HEK293 (cell line): ENCODE measurements at regions not wholly inside any gene's neighbourhood (a gene's known extent, or its start where the extent isn't known, plus 50 kb on each side); places are given as distances from the start of the nearest gene placed in this dataset.

Source experiments
- CTCF ChIA-PET: fragments of 350-600 bp; formaldehyde crosslinking; extraction: SDS; loops from one replicate; lab custom pipeline; 2021; ENCODE audit warnings: antibody characterized with exemption; lab: Yijun Ruan, JAX
- POLR2A ChIA-PET: fragments of 300-600 bp; formaldehyde crosslinking; extraction: SDS; loops from one replicate; lab custom pipeline; 2020; ENCODE audit warnings: antibody characterized with exemption, inconsistent platforms; lab: Yijun Ruan, JAX
- H3K27ac ChIP-seq: fragments of 200-500 bp; sonication (Bioruptor generic); 2 replicates; pipeline ENCODE4 v1.5.1; 2014; ENCODE audit warnings: low read depth, low read length, control low read depth, inconsistent platforms; ENCODE audit errors: extremely low read depth
- H3K36me3 ChIP-seq, 2 experiments: fragments of 200-500 bp in 1 of 2; sonication (Bioruptor generic) in 1 of 2; 1 replicate in 1 of 2; 2 replicates in 1 of 2; pipeline ENCODE4 v1.5.1; 2014 to 2017; ENCODE audit warnings: inconsistent platforms in 2 of 2, low read length in 2 of 2; ENCODE audit not compliant: control insufficient read depth in 2 of 2, insufficient read depth in 1 of 2
- H3K4me1 ChIP-seq: fragments of 200-500 bp; sonication (Bioruptor generic); 2 replicates; pipeline ENCODE4 v1.5.1; 2014; ENCODE audit warnings: mild to moderate bottlenecking, low read length, inconsistent platforms; ENCODE audit not compliant: control insufficient read depth, insufficient read depth
- H3K4me3 ChIP-seq: 2 replicates; pipeline ENCODE4 v1.5.1; 2011; ENCODE audit warnings: low read depth, mild to moderate bottlenecking, control low read depth, low read length, moderate library complexity
- H3K9me3 ChIP-seq: fragments of 200-500 bp; sonication (Bioruptor generic); 2 replicates; pipeline ENCODE4 v1.5.1; 2014; ENCODE audit warnings: low read depth, low read length, inconsistent platforms; ENCODE audit not compliant: control insufficient read depth, insufficient read depth
- GLIS1 ChIP-seq: fragments of 450-650 bp; formaldehyde crosslinking; IDR thresholded peaks from 2 replicates; pipeline ENCODE4 v1.5.1; 2016; ENCODE audit warnings: missing biosample characterization, missing genetic modification characterization
- GLIS2 ChIP-seq: fragments of 450-650 bp; formaldehyde crosslinking; IDR thresholded peaks from 2 replicates; pipeline ENCODE4 v1.5.1; 2016; ENCODE audit warnings: missing biosample characterization, missing genetic modification characterization
- IKZF3 ChIP-seq: fragments of 450-650 bp; IDR thresholded peaks from 2 replicates; pipeline ENCODE4 v1.5.0; 2018; ENCODE audit warnings: missing biosample characterization, mild to moderate bottlenecking, missing genetic modification characterization, moderate library complexity
- KLF9 ChIP-seq: fragments of 450-650 bp; formaldehyde crosslinking; IDR thresholded peaks from 2 replicates; pipeline ENCODE4 v1.5.1; 2016; ENCODE audit warnings: missing biosample characterization, missing genetic modification characterization, low read depth
- PRDM1 ChIP-seq: fragments of 450-650 bp; formaldehyde crosslinking; IDR thresholded peaks from 2 replicates; pipeline ENCODE4; 2016; ENCODE audit warnings: missing biosample characterization, missing genetic modification characterization
- SCRT2 ChIP-seq: fragments of 450-650 bp; formaldehyde crosslinking; IDR thresholded peaks from 2 replicates; pipeline ENCODE4 v1.5.1; 2016; ENCODE audit warnings: missing biosample characterization, missing genetic modification characterization
- ZBTB20 ChIP-seq: fragments of 450-650 bp; formaldehyde crosslinking; IDR thresholded peaks from 2 replicates; pipeline ENCODE4 v1.5.1; 2016; ENCODE audit warnings: missing biosample characterization, missing genetic modification characterization
- ZNF157 ChIP-seq: fragments of 450-650 bp; formaldehyde crosslinking; IDR thresholded peaks from 2 replicates; pipeline ENCODE4 v1.5.1; 2016; ENCODE audit warnings: missing biosample characterization, missing genetic modification characterization
- ZNF169 ChIP-seq: fragments of 450-650 bp; formaldehyde crosslinking; IDR thresholded peaks from 2 replicates; pipeline ENCODE4 v1.5.1; 2016; ENCODE audit warnings: missing biosample characterization, missing genetic modification characterization
- ZNF221 ChIP-seq: fragments of 450-650 bp; formaldehyde crosslinking; IDR thresholded peaks from 2 replicates; pipeline ENCODE4 v1.5.1; 2017; ENCODE audit warnings: missing biosample characterization, missing genetic modification characterization, borderline replicate concordance
- ZNF404 ChIP-seq: fragments of 450-650 bp; formaldehyde crosslinking; IDR thresholded peaks from 2 replicates; pipeline ENCODE4 v1.5.1; 2017; ENCODE audit warnings: missing biosample characterization, missing genetic modification characterization
- ZNF449 ChIP-seq: fragments of 450-650 bp; formaldehyde crosslinking; IDR thresholded peaks from 2 replicates; pipeline ENCODE4 v1.5.1; 2017; ENCODE audit warnings: missing biosample characterization, mild to moderate bottlenecking, missing genetic modification characterization, moderate library complexity
- ZNF549 ChIP-seq: fragments of 450-650 bp; IDR thresholded peaks from 2 replicates; pipeline ENCODE4 v1.5.1; 2018; ENCODE audit warnings: missing biosample characterization, missing genetic modification characterization, mild to moderate bottlenecking, inconsistent platforms, moderate library complexity
- ZNF654 ChIP-seq: fragments of 450-650 bp; formaldehyde crosslinking; IDR thresholded peaks from 2 replicates; pipeline ENCODE4 v1.5.1; 2016; ENCODE audit warnings: low read depth, missing biosample characterization, missing genetic modification characterization
- ZNF76 ChIP-seq: fragments of 450-650 bp; formaldehyde crosslinking; IDR thresholded peaks from 2 replicates; pipeline ENCODE4; 2016; ENCODE audit warnings: low read depth, missing biosample characterization, missing genetic modification characterization, borderline replicate concordance
- ZNF837 ChIP-seq: fragments of 450-650 bp; formaldehyde crosslinking; IDR thresholded peaks from 2 replicates; pipeline ENCODE4 v1.5.1; 2016; ENCODE audit warnings: missing biosample characterization, missing genetic modification characterization
- TF ChIP-seq, protein P1 (sequence below): fragments of 450-650 bp; formaldehyde crosslinking; IDR thresholded peaks from 2 replicates; pipeline ENCODE4 v1.5.0; 2017; ENCODE audit warnings: missing biosample characterization, missing genetic modification characterization, borderline replicate concordance
- TF ChIP-seq, protein P2 (sequence below): fragments of 450-650 bp; formaldehyde crosslinking; IDR thresholded peaks from 2 replicates; pipeline ENCODE4 v1.5.1; 2016; ENCODE audit warnings: missing biosample characterization, missing genetic modification characterization, borderline replicate concordance
- TF ChIP-seq, protein P3 (sequence below): fragments of 450-650 bp; formaldehyde crosslinking; IDR thresholded peaks from 2 replicates; pipeline ENCODE4 v1.5.1; 2016; ENCODE audit warnings: missing biosample characterization, missing genetic modification characterization, borderline replicate concordance

- Histone ChIP-seq H3K36me3 (no peaks in the 10 kb centered on the region), H3K27ac (no peak overlapping the region), H3K4me3 (peak overlapping the region; percentile 1; the same call in 1 of the 2 replicates), H3K4me1 (peaks cover 20% of the 10 kb centered on the region), H3K9me3 (no peaks in the 10 kb centered on the region)
- POLR2A ChIA-PET = interaction anchor here (0.7 kb wide), 1 partner anchor 17 kb away, joined by 3 read pairs; no protein-coding TSS in a partner anchor
- TF ChIP-seq, protein P1, sequence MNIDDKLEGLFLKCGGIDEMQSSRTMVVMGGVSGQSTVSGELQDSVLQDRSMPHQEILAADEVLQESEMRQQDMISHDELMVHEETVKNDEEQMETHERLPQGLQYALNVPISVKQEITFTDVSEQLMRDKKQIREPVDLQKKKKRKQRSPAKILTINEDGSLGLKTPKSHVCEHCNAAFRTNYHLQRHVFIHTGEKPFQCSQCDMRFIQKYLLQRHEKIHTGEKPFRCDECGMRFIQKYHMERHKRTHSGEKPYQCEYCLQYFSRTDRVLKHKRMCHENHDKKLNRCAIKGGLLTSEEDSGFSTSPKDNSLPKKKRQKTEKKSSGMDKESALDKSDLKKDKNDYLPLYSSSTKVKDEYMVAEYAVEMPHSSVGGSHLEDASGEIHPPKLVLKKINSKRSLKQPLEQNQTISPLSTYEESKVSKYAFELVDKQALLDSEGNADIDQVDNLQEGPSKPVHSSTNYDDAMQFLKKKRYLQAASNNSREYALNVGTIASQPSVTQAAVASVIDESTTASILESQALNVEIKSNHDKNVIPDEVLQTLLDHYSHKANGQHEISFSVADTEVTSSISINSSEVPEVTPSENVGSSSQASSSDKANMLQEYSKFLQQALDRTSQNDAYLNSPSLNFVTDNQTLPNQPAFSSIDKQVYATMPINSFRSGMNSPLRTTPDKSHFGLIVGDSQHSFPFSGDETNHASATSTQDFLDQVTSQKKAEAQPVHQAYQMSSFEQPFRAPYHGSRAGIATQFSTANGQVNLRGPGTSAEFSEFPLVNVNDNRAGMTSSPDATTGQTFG = no peak
- TF ChIP-seq GLIS1 (tag by site-specific recombination) = peak; percentile 41; the same call in 1 of the 2 replicates
- TF ChIP-seq, protein P2, sequence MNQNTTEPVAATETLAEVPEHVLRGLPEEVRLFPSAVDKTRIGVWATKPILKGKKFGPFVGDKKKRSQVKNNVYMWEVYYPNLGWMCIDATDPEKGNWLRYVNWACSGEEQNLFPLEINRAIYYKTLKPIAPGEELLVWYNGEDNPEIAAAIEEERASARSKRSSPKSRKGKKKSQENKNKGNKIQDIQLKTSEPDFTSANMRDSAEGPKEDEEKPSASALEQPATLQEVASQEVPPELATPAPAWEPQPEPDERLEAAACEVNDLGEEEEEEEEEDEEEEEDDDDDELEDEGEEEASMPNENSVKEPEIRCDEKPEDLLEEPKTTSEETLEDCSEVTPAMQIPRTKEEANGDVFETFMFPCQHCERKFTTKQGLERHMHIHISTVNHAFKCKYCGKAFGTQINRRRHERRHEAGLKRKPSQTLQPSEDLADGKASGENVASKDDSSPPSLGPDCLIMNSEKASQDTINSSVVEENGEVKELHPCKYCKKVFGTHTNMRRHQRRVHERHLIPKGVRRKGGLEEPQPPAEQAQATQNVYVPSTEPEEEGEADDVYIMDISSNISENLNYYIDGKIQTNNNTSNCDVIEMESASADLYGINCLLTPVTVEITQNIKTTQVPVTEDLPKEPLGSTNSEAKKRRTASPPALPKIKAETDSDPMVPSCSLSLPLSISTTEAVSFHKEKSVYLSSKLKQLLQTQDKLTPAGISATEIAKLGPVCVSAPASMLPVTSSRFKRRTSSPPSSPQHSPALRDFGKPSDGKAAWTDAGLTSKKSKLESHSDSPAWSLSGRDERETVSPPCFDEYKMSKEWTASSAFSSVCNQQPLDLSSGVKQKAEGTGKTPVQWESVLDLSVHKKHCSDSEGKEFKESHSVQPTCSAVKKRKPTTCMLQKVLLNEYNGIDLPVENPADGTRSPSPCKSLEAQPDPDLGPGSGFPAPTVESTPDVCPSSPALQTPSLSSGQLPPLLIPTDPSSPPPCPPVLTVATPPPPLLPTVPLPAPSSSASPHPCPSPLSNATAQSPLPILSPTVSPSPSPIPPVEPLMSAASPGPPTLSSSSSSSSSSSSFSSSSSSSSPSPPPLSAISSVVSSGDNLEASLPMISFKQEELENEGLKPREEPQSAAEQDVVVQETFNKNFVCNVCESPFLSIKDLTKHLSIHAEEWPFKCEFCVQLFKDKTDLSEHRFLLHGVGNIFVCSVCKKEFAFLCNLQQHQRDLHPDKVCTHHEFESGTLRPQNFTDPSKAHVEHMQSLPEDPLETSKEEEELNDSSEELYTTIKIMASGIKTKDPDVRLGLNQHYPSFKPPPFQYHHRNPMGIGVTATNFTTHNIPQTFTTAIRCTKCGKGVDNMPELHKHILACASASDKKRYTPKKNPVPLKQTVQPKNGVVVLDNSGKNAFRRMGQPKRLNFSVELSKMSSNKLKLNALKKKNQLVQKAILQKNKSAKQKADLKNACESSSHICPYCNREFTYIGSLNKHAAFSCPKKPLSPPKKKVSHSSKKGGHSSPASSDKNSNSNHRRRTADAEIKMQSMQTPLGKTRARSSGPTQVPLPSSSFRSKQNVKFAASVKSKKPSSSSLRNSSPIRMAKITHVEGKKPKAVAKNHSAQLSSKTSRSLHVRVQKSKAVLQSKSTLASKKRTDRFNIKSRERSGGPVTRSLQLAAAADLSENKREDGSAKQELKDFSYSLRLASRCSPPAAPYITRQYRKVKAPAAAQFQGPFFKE (tag by site-specific recombination) = no peak
- peak; percentile 52; the same call in 1 of the 2 replicates for TF ChIP-seq ZBTB20 (tag by site-specific recombination)
- no peak for TF ChIP-seq ZNF654 (tag by site-specific recombination)
- TF ChIP-seq GLIS2 (tag by site-specific recombination) = peak; percentile 29; the same call in 1 of the 2 replicates
- CTCF ChIA-PET = interaction anchor here (0.7 to 1.6 kb wide), 4 partner anchors 23 to 45 kb away, joined by 3 to 7 read pairs (median 4); no protein-coding TSS in a partner anchor
Measured at GRCh38 chr22:25402501-25403283, 161.8 kb upstream of the GRK3 start.

GRCh38 chr22:25403284-25403810 lies 161.1 kb upstream of the GRK3 start:
- Histone ChIP-seq H3K36me3 (no peaks in the 10 kb centered on the region), H3K4me3 (peak overlapping the region; percentile 69), H3K9me3 (no peaks in the 10 kb centered on the region), H3K27ac (peak overlapping the region; percentile 33; the same call in 1 of the 2 replicates), H3K4me1 (peaks cover 16% of the 10 kb centered on the region)
- ChIA-PET CTCF (interaction anchor here (0.6 to 1.6 kb wide), 10 partner anchors 20 to 45 kb away, joined by 3 to 7 read pairs (median 3); no protein-coding TSS in a partner anchor), POLR2A (no interaction called here)
- no peak for TF ChIP-seq ZNF837
- TF ChIP-seq IKZF3 = 0 out of 2 replicates have a peak, but pooled peaks have one; percentile 10
- TF ChIP-seq ZNF157 (tag by site-specific recombination) = no peak
- TF ChIP-seq ZNF221 = no peak
- no peak for TF ChIP-seq ZNF76 (tag by site-specific recombination)
- no peak for TF ChIP-seq PRDM1
- TF ChIP-seq SCRT2 (tag by site-specific recombination) = no peak
- no peak for TF ChIP-seq KLF9
- TF ChIP-seq ZNF549 = no peak
- no peak for TF ChIP-seq ZNF169 (tag by site-specific recombination)
- no peak for TF ChIP-seq ZNF404 (tag by site-specific recombination)
- no peak for TF ChIP-seq ZNF449 (tag by site-specific recombination)
- TF ChIP-seq, protein P3, sequence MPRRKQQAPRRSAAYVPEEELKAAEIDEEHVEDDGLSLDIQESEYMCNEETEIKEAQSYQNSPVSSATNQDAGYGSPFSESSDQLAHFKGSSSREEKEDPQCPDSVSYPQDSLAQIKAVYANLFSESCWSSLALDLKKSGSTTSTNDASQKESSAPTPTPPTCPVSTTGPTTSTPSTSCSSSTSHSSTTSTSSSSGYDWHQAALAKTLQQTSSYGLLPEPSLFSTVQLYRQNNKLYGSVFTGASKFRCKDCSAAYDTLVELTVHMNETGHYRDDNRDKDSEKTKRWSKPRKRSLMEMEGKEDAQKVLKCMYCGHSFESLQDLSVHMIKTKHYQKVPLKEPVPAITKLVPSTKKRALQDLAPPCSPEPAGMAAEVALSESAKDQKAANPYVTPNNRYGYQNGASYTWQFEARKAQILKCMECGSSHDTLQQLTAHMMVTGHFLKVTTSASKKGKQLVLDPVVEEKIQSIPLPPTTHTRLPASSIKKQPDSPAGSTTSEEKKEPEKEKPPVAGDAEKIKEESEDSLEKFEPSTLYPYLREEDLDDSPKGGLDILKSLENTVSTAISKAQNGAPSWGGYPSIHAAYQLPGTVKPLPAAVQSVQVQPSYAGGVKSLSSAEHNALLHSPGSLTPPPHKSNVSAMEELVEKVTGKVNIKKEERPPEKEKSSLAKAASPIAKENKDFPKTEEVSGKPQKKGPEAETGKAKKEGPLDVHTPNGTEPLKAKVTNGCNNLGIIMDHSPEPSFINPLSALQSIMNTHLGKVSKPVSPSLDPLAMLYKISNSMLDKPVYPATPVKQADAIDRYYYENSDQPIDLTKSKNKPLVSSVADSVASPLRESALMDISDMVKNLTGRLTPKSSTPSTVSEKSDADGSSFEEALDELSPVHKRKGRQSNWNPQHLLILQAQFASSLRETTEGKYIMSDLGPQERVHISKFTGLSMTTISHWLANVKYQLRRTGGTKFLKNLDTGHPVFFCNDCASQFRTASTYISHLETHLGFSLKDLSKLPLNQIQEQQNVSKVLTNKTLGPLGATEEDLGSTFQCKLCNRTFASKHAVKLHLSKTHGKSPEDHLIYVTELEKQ (tag by site-specific recombination) = no peak
- 0 out of 2 replicates have a peak, but pooled peaks have one; percentile 7 for TF ChIP-seq ZBTB20 (tag by site-specific recombination)
